ENCODE measurements at regions not wholly inside any gene's neighbourhood (a gene's known extent, or its start where the extent isn't known, plus 50 kb on each side); places are given as distances from the start of the nearest gene placed in this dataset.
"Not testable (repeated sequence)": the region's sequence is repeated elsewhere in the genome, so short reads cannot be mapped to it uniquely, and the experiment has no call there.

- DNase-seq (ENCODE audit: low read depth): no peak
Measured at GRCh38 chr5:89844548-89844947, 565.0 kb downstream of the CETN3 start.

- no peak for DNase-seq (ENCODE audit: low read depth)
Measured at GRCh38 chr5:89842531-89842930, 567.0 kb downstream of the CETN3 start.

GRCh38 chr5:89840906-89841305 lies 568.6 kb downstream of the CETN3 start:
- no peak for DNase-seq (ENCODE audit: low read depth)

GRCh38 chr5:89830691-89831090 lies 578.9 kb downstream of the CETN3 start:
- DNase-seq (ENCODE audit: low read depth): no peak

- no peak for DNase-seq (ENCODE audit: low read depth)
Measured at GRCh38 chr5:89827960-89828359, 581.6 kb downstream of the CETN3 start.

- DNase-seq (ENCODE audit: low read depth): no peak
Measured at GRCh38 chr5:89827359-89827758, 582.2 kb downstream of the CETN3 start.

GRCh38 chr5:89826938-89827337 lies 582.6 kb downstream of the CETN3 start:
- DNase-seq (ENCODE audit: low read depth): no peak

- DNase-seq (ENCODE audit: low read depth): no peak
Measured at GRCh38 chr5:89823046-89823445, 586.5 kb downstream of the CETN3 start.

GRCh38 chr5:89817841-89818240 lies 591.7 kb downstream of the CETN3 start:
- no peak for DNase-seq (ENCODE audit: low read depth)

- peak; percentile 42 for DNase-seq (ENCODE audit: low read depth)
Measured at GRCh38 chr5:89816038-89816437, 593.5 kb downstream of the CETN3 start.

GRCh38 chr5:89800735-89801134 lies 608.8 kb downstream of the CETN3 start:
- DNase-seq (ENCODE audit: low read depth): not testable (repeated sequence)

GRCh38 chr5:89794504-89794903 lies 615.1 kb downstream of the CETN3 start:
- not testable (repeated sequence) for DNase-seq (ENCODE audit: low read depth)

- DNase-seq (ENCODE audit: low read depth): not testable (repeated sequence)
Measured at GRCh38 chr5:89779734-89780133, 629.8 kb downstream of the CETN3 start.

- DNase-seq (ENCODE audit: low read depth): no peak
Measured at GRCh38 chr5:89777758-89778157, 631.8 kb downstream of the CETN3 start.

GRCh38 chr5:89769975-89770374 lies 639.6 kb downstream of the CETN3 start:
- DNase-seq (ENCODE audit: low read depth): no peak

- DNase-seq (ENCODE audit: low read depth): no peak
Measured at GRCh38 chr5:89759802-89760201, 649.8 kb downstream of the CETN3 start.

- DNase-seq (ENCODE audit: low read depth): no peak
Measured at GRCh38 chr5:89758146-89758545, 651.4 kb downstream of the CETN3 start.

- no peak for DNase-seq (ENCODE audit: low read depth)
Measured at GRCh38 chr5:89756955-89757354, 652.6 kb downstream of the CETN3 start.

- no peak for DNase-seq (ENCODE audit: low read depth)
Measured at GRCh38 chr5:89755024-89755423, 654.5 kb downstream of the CETN3 start.

GRCh38 chr5:89735082-89735481 lies 674.5 kb downstream of the CETN3 start:
- peak; percentile 58 for DNase-seq (ENCODE audit: low read depth)

GRCh38 chr5:89733772-89734171 lies 675.8 kb downstream of the CETN3 start:
- DNase-seq (ENCODE audit: low read depth): no peak

GRCh38 chr5:89729623-89730301 lies 679.8 kb downstream of the CETN3 start:
- DNase-seq (ENCODE audit: low read depth): no peak

- peak; percentile 48 for DNase-seq (ENCODE audit: low read depth)
Measured at GRCh38 chr5:89728750-89729149, 680.8 kb downstream of the CETN3 start.

- no peak for DNase-seq (ENCODE audit: low read depth)
Measured at GRCh38 chr5:89728134-89728533, 681.4 kb downstream of the CETN3 start.

Data from fibroblast of gingiva (primary cell).